ENCODE measurements at regions not wholly inside any gene's neighbourhood (a gene's known extent, or its start where the extent isn't known, plus 50 kb on each side); places are given as distances from the start of the nearest gene placed in this dataset.

GRCh38 chr7:97457054-97457453, 274.8 kb upstream of the TAC1 start:
- no peak overlapping the region for H3K27ac ChIP-seq
- peaks cover 0 to 9% (median 0%) of the 10 kb centered on the region in 3 donors for H3K9me3 ChIP-seq
- TF ChIP-seq, protein P1, sequence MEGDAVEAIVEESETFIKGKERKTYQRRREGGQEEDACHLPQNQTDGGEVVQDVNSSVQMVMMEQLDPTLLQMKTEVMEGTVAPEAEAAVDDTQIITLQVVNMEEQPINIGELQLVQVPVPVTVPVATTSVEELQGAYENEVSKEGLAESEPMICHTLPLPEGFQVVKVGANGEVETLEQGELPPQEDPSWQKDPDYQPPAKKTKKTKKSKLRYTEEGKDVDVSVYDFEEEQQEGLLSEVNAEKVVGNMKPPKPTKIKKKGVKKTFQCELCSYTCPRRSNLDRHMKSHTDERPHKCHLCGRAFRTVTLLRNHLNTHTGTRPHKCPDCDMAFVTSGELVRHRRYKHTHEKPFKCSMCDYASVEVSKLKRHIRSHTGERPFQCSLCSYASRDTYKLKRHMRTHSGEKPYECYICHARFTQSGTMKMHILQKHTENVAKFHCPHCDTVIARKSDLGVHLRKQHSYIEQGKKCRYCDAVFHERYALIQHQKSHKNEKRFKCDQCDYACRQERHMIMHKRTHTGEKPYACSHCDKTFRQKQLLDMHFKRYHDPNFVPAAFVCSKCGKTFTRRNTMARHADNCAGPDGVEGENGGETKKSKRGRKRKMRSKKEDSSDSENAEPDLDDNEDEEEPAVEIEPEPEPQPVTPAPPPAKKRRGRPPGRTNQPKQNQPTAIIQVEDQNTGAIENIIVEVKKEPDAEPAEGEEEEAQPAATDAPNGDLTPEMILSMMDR (IDR thresholded peaks at IDR 0.05), result no peak
- no peaks in the 10 kb centered on the region for H3K4me1 ChIP-seq
- no peak for DNase-seq
- intact Hi-C loops (cut with DNase I; ENCODE audit: low total_unique reads), result no loop called here
- no peak overlapping the region for H3K4me3 ChIP-seq
- no peaks in the 10 kb centered on the region for H3K27me3 ChIP-seq
- no peaks in the 10 kb centered on the region for H3K36me3 ChIP-seq

DNA sequence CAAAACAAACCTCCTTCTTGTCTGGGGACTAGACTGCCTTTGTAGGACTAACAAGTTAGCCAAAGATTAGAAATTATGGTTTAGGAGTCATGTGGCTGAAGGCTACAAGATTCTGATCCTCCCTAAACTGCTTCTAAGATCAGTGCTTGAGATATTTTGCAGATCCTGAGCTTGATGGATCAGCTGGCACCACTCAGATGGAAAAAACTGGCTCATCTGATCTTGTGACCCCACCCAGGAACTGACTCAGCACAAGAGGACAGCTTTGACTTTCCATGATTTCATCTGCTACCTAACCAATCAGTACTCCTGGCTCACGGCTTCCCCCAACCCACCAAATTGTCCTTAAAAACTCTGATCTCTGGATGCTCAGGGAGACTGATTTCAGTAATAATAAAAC, 271.5 kb upstream of the TAC1 start:
- Histone ChIP-seq H3K27me3 (no peaks in the 10 kb centered on the region), H3K9me3 (peaks cover 0 to 9% (median 0%) of the 10 kb centered on the region in 3 donors)

DNA sequence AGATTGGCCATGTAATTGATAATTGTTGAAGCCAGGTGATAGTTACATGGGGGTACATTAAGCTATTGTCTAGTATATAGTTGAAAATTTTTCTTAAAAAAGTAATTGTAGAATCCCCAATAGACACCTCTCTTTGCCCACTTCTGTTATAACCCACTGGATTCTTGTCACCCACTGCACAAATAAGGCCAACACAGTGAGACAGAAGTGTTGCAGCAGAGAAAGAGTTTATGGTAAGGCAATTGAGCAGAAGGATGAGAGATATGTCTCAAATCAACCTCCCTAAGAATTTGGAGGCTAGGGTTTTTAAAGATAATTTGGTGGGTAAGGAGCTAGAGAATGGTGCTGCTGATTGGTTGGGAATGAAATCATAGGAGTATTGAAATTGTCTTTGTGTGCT, 270.3 kb upstream of the TAC1 start:
- Histone ChIP-seq H3K4me3 (no peak overlapping the region), H3K4me1 (no peaks in the 10 kb centered on the region), H3K27me3 (no peaks in the 10 kb centered on the region), H3K36me3 (no peaks in the 10 kb centered on the region), H3K9me3 (peaks cover 0 to 9% (median 0%) of the 10 kb centered on the region in 3 donors), H3K27ac (no peak overlapping the region)
- no peak for DNase-seq
- intact Hi-C loops (cut with DNase I; ENCODE audit: low total_unique reads), result no loop called here
- TF ChIP-seq, protein P1 (IDR thresholded peaks at IDR 0.05), result no peak

More for the DNA sequence above, 271.5 kb upstream of the TAC1 start:
- no peaks in the 10 kb centered on the region for H3K36me3 ChIP-seq
- intact Hi-C loops (cut with DNase I; ENCODE audit: low total_unique reads), result no loop called here
- H3K27ac ChIP-seq, result no peak overlapping the region
- DNase-seq, result no peak
- no peak overlapping the region for H3K4me3 ChIP-seq
- no peaks in the 10 kb centered on the region for H3K4me1 ChIP-seq
- TF ChIP-seq, protein P1 (IDR thresholded peaks at IDR 0.05), result no peak

GRCh38 chr7:97466071-97466470, 265.8 kb upstream of the TAC1 start:
- Histone ChIP-seq H3K4me1 (no peaks in the 10 kb centered on the region), H3K4me3 (no peak overlapping the region), H3K36me3 (no peaks in the 10 kb centered on the region), H3K9me3 (peaks cover 0 to 8% (median 0%) of the 10 kb centered on the region in 3 donors), H3K27me3 (no peaks in the 10 kb centered on the region), H3K27ac (no peak overlapping the region)
- TF ChIP-seq, protein P1 (IDR thresholded peaks at IDR 0.05), result no peak
- no peak for DNase-seq
- intact Hi-C loops (cut with DNase I; ENCODE audit: low total_unique reads), result no loop called here

- intact Hi-C loops (cut with DNase I; ENCODE audit: low total_unique reads), result no loop called here
- DNase-seq, result no peak
- Histone ChIP-seq H3K4me3 (no peak overlapping the region), H3K4me1 (no peaks in the 10 kb centered on the region), H3K36me3 (no peaks in the 10 kb centered on the region), H3K27me3 (no peaks in the 10 kb centered on the region), H3K27ac (no peak overlapping the region), H3K9me3 (no peaks in the 10 kb centered on the region)
- TF ChIP-seq, protein P1 (IDR thresholded peaks at IDR 0.05), result no peak
These were observed 264.7 kb upstream of the TAC1 start for GRCh38 chr7:97466999-97467740.

All from tibial artery (tissue), 4 donors.